Stomach (tissue), 8 donors: ENCODE measurements at regions not wholly inside any gene's neighbourhood (a gene's known extent, or its start where the extent isn't known, plus 50 kb on each side); places are given as distances from the start of the nearest gene placed in this dataset.

Experiments used
- DNase-seq, 2 donors: peaks; one replicate each; pipeline versions ENCODE4 v3.0.0 to v3.0.0-alpha.2; 2013 to 2019
- H3K27ac ChIP-seq, 5 donors: fragments of 200-600 bp in 4 of 5; sonication (generic) in 4 of 5; one replicate each; pipeline ENCODE4 v1.5.1; 2013 to 2019; ENCODE audit warnings: mild to moderate bottlenecking in 1 of 5, moderate library complexity in 1 of 5
- H3K27me3 ChIP-seq, 3 donors: fragments of 200-600 bp; sonication (generic); one replicate each; pipeline ENCODE4 v1.5.1; 2017 to 2019; ENCODE audit warnings: mixed run types in 1 of 3
- H3K36me3 ChIP-seq, 4 donors: fragments of 200-600 bp; sonication (generic); 1 replicate in 3 of 4; 2 replicates in 1 of 4; pipeline ENCODE4 v1.5.1; 2016 to 2019
- H3K4me1 ChIP-seq, 4 donors: fragments of 200-600 bp; sonication (generic); one replicate each; pipeline ENCODE4 v1.5.1; 2016 to 2019
- H3K4me3 ChIP-seq, 4 donors: fragments of 200-600 bp; sonication (generic) in 3 of 4; one replicate each; pipeline ENCODE4 v1.5.1; 2016 to 2019; ENCODE audit warnings: mild to moderate bottlenecking in 1 of 4
- H3K9me3 ChIP-seq, 4 donors: fragments of 200-600 bp; sonication (generic); one replicate each; pipeline ENCODE4 v1.5.1; 2016 to 2019
- CTCF ChIP-seq, 7 experiments: fragments of 450-650 bp in 4 of 7; fragments of 200-600 bp in 3 of 7; sonication (generic) in 3 of 7; IDR thresholded peaks; one replicate each; pipeline ENCODE4 v1.5.1; 2016 to 2019; ENCODE audit warnings: antibody characterized with exemption in 7 of 7, control low read depth in 2 of 7, mild to moderate bottlenecking in 1 of 7
- EP300 ChIP-seq: sonication (generic); formaldehyde crosslinking; IDR thresholded peaks from one replicate; pipeline ENCODE4 v1.6.1; 2017; ENCODE audit warnings: antibody characterized with exemption
- POLR2A ChIP-seq, 4 donors: fragments of 450-650 bp; IDR thresholded peaks; one replicate each; pipeline ENCODE4 v1.6.1; 2016; ENCODE audit warnings: antibody characterized with exemption in 4 of 4, control low read depth in 2 of 4, mild to moderate bottlenecking in 1 of 4, moderate library complexity in 1 of 4
- POLR2AphosphoS5 ChIP-seq, 3 donors: sonication (generic); formaldehyde crosslinking; IDR thresholded peaks; one replicate each; pipeline ENCODE4 v1.6.1; 2016; ENCODE audit warnings: antibody characterized with exemption in 3 of 3
- WGBS, 5 donors: extraction: QIAGEN DNeasy Blood & Tissue Kit in 3 of 5; methylation state at CpG; one replicate each; pipeline versions ENCODE4 v1.1.5 to v1.1.7; 2013 to 2018; 5-methylcytosine and 5-hydroxymethylcytosine counted together
- intact Hi-C: fragments of 100-400 bp; cut with DNase I; formaldehyde crosslinking; loops from one replicate; pipeline ENCODE4 v1.15.1; 2023; ENCODE audit warnings: low total_unique reads
- donor health status: healthy with polysubstance abuse.
- donor health status: Bipolar disorder and iron deficiency.
- donor health status: healthy.

- Histone ChIP-seq H3K27ac (no peak overlapping the region), H3K27me3 (peaks cover 0 to 18% (median 0%) of the 10 kb centered on the region in 3 donors), H3K4me3 (no peak overlapping the region), H3K4me1 (peaks cover 0 to 7% (median 2%) of the 10 kb centered on the region in 4 donors), H3K9me3 (no peaks in the 10 kb centered on the region), H3K36me3 (no peaks in the 10 kb centered on the region)
- no peak for DNase-seq
- WGBS, 5 donors: 74 to 82% (median 80%) methylated on average over 2 to 3 of the region's 3 CpGs
- TF ChIP-seq POLR2AphosphoS5 (IDR thresholded peaks at IDR 0.05) (no peak), EP300 (no peak), CTCF (IDR thresholded peaks at IDR 0.05) (no peak), POLR2A (IDR thresholded peaks at IDR 0.05) (no peak)
- intact Hi-C loops: no loop called here
Observed at GRCh38 chr14:98910061-98910460, 361.9 kb downstream of the BCL11B start.

- Histone ChIP-seq H3K4me1 (peaks cover 0 to 8% (median 0%) of the 10 kb centered on the region in 4 donors), H3K27ac (no peak overlapping the region), H3K27me3 (no peaks in the 10 kb centered on the region), H3K9me3 (no peaks in the 10 kb centered on the region), H3K4me3 (no peak overlapping the region), H3K36me3 (no peaks in the 10 kb centered on the region)
- intact Hi-C loops: no loop called here
- WGBS, 5 donors: 54 to 75% (median 66%) methylated on average over 2 of the region's 2 CpGs
- TF ChIP-seq CTCF (IDR thresholded peaks at IDR 0.05): no peak
- TF ChIP-seq EP300: no peak
- TF ChIP-seq POLR2AphosphoS5 (IDR thresholded peaks at IDR 0.05): no peak
- TF ChIP-seq POLR2A (IDR thresholded peaks at IDR 0.05): no peak
- peak in 1 of 2 donors; percentile 26 for DNase-seq
Observed at GRCh38 chr14:98912655-98913054, 359.3 kb downstream of the BCL11B start.

- Histone ChIP-seq H3K27me3 (no peaks in the 10 kb centered on the region), H3K36me3 (no peaks in the 10 kb centered on the region), H3K4me3 (no peak overlapping the region), H3K27ac (no peak overlapping the region), H3K9me3 (no peaks in the 10 kb centered on the region), H3K4me1 (peaks cover 0 to 8% (median 0%) of the 10 kb centered on the region in 4 donors)
- TF ChIP-seq EP300 (no peak), POLR2AphosphoS5 (IDR thresholded peaks at IDR 0.05) (no peak), CTCF (IDR thresholded peaks at IDR 0.05) (no peak), POLR2A (IDR thresholded peaks at IDR 0.05) (no peak)
- DNase-seq: peak in 1 of 2 donors; percentile 25
- intact Hi-C loops: no loop called here
- WGBS, 5 donors: 56 to 77% (median 73%) methylated on average over 6 of the region's 6 CpGs
Observed at GRCh38 chr14:98913967-98914650, 357.9 kb downstream of the BCL11B start.

GRCh38 chr14:98914942-98915341 lies 357.1 kb downstream of the BCL11B start:
- TF ChIP-seq POLR2AphosphoS5 (IDR thresholded peaks at IDR 0.05) (no peak), CTCF (IDR thresholded peaks at IDR 0.05) (no peak), POLR2A (IDR thresholded peaks at IDR 0.05) (no peak), EP300 (no peak)
- no peak overlapping the region for H3K27ac ChIP-seq
- WGBS, 5 donors: 32 to 59% (median 46%) methylated on average over 4 of the region's 4 CpGs
- H3K36me3 ChIP-seq: no peaks in the 10 kb centered on the region
- DNase-seq: no peak
- no peaks in the 10 kb centered on the region for H3K27me3 ChIP-seq
- H3K4me3 ChIP-seq: no peak overlapping the region
- intact Hi-C loops: no loop called here
- peaks cover 0 to 8% (median 0%) of the 10 kb centered on the region in 4 donors for H3K4me1 ChIP-seq
- no peaks in the 10 kb centered on the region for H3K9me3 ChIP-seq
